Trophoblast cell (in vitro differentiated cells and primary cell): ENCODE measurements at regions not wholly inside any gene's neighbourhood (a gene's known extent, or its start where the extent isn't known, plus 50 kb on each side); places are given as distances from the start of the nearest gene placed in this dataset.

Experiments
- DNase-seq, 2 donors: peaks; one replicate each; pipeline ENCODE4 v3.0.0-alpha.2; 2016
- H2AFZ ChIP-seq: 2 replicates; pipeline ENCODE4 v1.6.1; 2013; ENCODE audit warnings: low read length, moderate library complexity, mild to moderate bottlenecking; ENCODE audit not compliant: insufficient read depth, poor library complexity
- H2AK5ac ChIP-seq: 2 replicates; pipeline ENCODE4 v1.6.1; 2013; ENCODE audit warnings: mild to moderate bottlenecking, low read length
- H2BK120ac ChIP-seq: 2 replicates; pipeline ENCODE4 v1.6.1; 2013; ENCODE audit warnings: low read length, mild to moderate bottlenecking, moderate library complexity; ENCODE audit not compliant: insufficient read depth, poor library complexity
- H2BK12ac ChIP-seq: 2 replicates; pipeline ENCODE4 v1.6.1; 2013; ENCODE audit warnings: mild to moderate bottlenecking, low read length, moderate library complexity
- H2BK5ac ChIP-seq: 2 replicates; pipeline ENCODE4 v1.6.1; 2013; ENCODE audit warnings: low read length, low read depth, moderate library complexity, mild to moderate bottlenecking; ENCODE audit not compliant: poor library complexity
- H3K14ac ChIP-seq: 2 replicates; pipeline ENCODE4 v1.6.1; 2013; ENCODE audit warnings: mild to moderate bottlenecking, low read length
- H3K18ac ChIP-seq: 2 replicates; pipeline ENCODE4 v1.6.1; 2013; ENCODE audit warnings: mild to moderate bottlenecking, low read length
- H3K23ac ChIP-seq: 2 replicates; pipeline ENCODE4 v1.6.1; 2013; ENCODE audit warnings: low read length
- H3K27ac ChIP-seq: 2 replicates; pipeline ENCODE4 v1.5.1; 2013; ENCODE audit warnings: low read depth, mild to moderate bottlenecking, inconsistent platforms, low read length, moderate library complexity
- H3K27me3 ChIP-seq: 2 replicates; pipeline ENCODE4 v1.6.1; 2013; ENCODE audit warnings: inconsistent platforms, mild to moderate bottlenecking, low read length, moderate library complexity; ENCODE audit not compliant: insufficient read depth
- H3K36me3 ChIP-seq, 2 experiments: 1 replicate in 1 of 2; 2 replicates in 1 of 2; pipeline ENCODE4 v1.6.1; 2013; ENCODE audit warnings: low read length in 2 of 2, mild to moderate bottlenecking in 2 of 2, moderate library complexity in 1 of 2; ENCODE audit not compliant: insufficient read depth in 2 of 2, control insufficient read depth in 1 of 2
- H3K4ac ChIP-seq: 2 replicates; pipeline ENCODE4 v1.6.1; 2013; ENCODE audit warnings: low read depth, mild to moderate bottlenecking, low read length, moderate library complexity
- H3K4me1 ChIP-seq, 2 experiments: 1 replicate in 1 of 2; 2 replicates in 1 of 2; pipeline ENCODE4 v1.6.1; 2013; ENCODE audit warnings: low read length in 2 of 2, mild to moderate bottlenecking in 2 of 2, moderate library complexity in 1 of 2; ENCODE audit not compliant: insufficient read depth in 2 of 2, control insufficient read depth in 1 of 2
- H3K4me2 ChIP-seq: 2 replicates; pipeline ENCODE4 v1.6.1; 2013; ENCODE audit warnings: inconsistent platforms, mild to moderate bottlenecking, low read length, moderate library complexity
- H3K4me3 ChIP-seq: 2 replicates; pipeline ENCODE4 v1.5.1; 2013; ENCODE audit warnings: mild to moderate bottlenecking, low read depth, low read length, inconsistent platforms
- H3K79me1 ChIP-seq: one replicate; pipeline ENCODE4 v1.6.1; 2013; ENCODE audit warnings: low read length
- H3K79me2 ChIP-seq: 2 replicates; pipeline ENCODE4 v1.6.1; 2013; ENCODE audit warnings: low read length, mild to moderate bottlenecking; ENCODE audit not compliant: control insufficient read depth, insufficient read depth, poor library complexity
- H3K9ac ChIP-seq: 2 replicates; pipeline ENCODE4 v1.6.1; 2013; ENCODE audit warnings: mild to moderate bottlenecking, low read length
- H3K9me3 ChIP-seq: 2 replicates; pipeline ENCODE4 v1.6.1; 2013; ENCODE audit warnings: low read depth, mild to moderate bottlenecking, control low read depth, inconsistent platforms, low read length; ENCODE audit not compliant: insufficient read depth
- H4K12ac ChIP-seq: 2 replicates; pipeline ENCODE4 v1.6.1; 2013; ENCODE audit warnings: low read depth, mild to moderate bottlenecking, low read length, moderate library complexity
- H4K8ac ChIP-seq: 2 replicates; pipeline ENCODE4 v1.6.1; 2013; ENCODE audit warnings: low read depth, mild to moderate bottlenecking, low read length, moderate library complexity
- H4K91ac ChIP-seq: one replicate; pipeline ENCODE4 v1.6.1; 2013; ENCODE audit warnings: low read depth, mild to moderate bottlenecking, low read length, moderate library complexity
- WGBS: extraction: QIAGEN DNeasy Blood & Tissue Kit; methylation state at CpG from one replicate; pipeline ENCODE4 v1.1.7; 2013; ENCODE audit warnings: missing lambda C conversion rate; ENCODE audit not compliant: insufficient read length, insufficient coverage; ENCODE audit errors: extremely low coverage; 5-methylcytosine and 5-hydroxymethylcytosine counted together

DNA sequence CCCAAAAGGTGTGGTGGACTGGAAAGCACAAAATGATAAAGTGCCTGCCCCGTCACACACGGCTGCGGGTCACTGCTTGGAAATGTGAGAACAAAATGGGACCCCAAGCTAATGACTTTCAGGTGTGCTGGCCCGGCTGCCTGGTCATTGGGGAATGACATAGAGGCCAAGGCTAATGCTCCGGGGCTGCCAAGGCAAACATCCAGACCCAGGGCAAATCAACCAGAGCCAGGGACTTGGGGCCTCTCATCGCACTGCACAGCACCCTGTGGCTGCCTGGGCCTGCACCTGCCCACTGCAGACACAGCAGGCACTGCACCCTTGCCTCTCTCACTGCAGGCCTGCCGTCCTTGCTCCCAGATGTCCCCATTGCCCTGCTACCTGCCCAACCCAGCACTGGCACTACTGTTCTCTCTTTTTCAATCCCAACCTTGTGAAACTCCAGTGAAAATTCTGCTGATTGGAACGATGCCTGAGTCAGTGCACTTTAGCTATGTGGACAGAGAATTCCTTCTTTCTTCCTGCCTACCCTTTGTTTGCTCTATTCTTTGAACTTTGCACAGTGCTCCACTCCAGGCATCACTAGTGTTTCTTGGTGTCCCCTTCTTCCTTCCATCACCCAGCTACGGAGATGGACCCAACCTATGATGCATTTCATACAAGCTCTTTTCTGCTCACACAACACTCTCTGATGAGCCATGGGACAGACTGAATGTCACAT is 849.5 kb downstream of the MAFB start:
- Histone ChIP-seq H3K79me1 (no peaks in the 10 kb centered on the region), H3K9ac (no peak overlapping the region)
- WGBS = no CpG with 5 or more reads among the region's 9 CpGs

DNA sequence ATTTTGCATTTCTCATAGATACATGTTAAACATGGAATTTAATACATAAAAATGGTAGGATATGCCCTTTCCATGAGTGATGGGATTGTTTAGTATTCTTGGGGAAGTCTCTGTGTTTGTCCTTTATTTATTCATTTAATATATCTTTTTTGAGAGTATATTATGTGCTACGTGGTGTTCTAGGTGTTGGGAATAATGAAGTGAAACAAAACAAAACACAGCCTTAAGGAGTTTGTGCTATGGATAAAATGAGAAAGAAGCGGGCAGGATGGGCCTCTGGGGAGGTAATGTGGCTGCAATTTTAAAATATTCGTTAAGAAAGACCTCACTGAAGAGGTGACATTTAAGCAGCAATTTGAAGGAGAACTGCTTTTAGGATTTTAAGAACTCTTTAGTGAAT is 851.5 kb downstream of the MAFB start:
- no peak overlapping the region for H3K27ac ChIP-seq
- H3K27me3 ChIP-seq = no peaks in the 10 kb centered on the region
- no peak overlapping the region for H3K23ac ChIP-seq
- H3K79me2 ChIP-seq = no peaks in the 10 kb centered on the region
- H3K9ac ChIP-seq = no peak overlapping the region
- no peak for DNase-seq
- no peak overlapping the region for H4K8ac ChIP-seq
- no peak overlapping the region for H3K4me3 ChIP-seq
- no peaks in the 10 kb centered on the region for H3K36me3 ChIP-seq
- H3K14ac ChIP-seq = no peak overlapping the region
- no peak overlapping the region for H3K18ac ChIP-seq
- no peak overlapping the region for H3K4me2 ChIP-seq
- no peak overlapping the region for H4K91ac ChIP-seq
- H3K9me3 ChIP-seq = no peaks in the 10 kb centered on the region
- H3K4ac ChIP-seq = no peak overlapping the region
- no peaks in the 10 kb centered on the region for H3K79me1 ChIP-seq
- H2BK5ac ChIP-seq = no peak overlapping the region
- H3K4me1 ChIP-seq = no peaks in the 10 kb centered on the region
- H2BK120ac ChIP-seq = no peak overlapping the region
- no peak overlapping the region for H2AK5ac ChIP-seq
- no CpG with 5 or more reads among the region's 3 CpGs for WGBS
- no peak overlapping the region for H2BK12ac ChIP-seq
- no peak overlapping the region for H2AFZ ChIP-seq
- H4K12ac ChIP-seq = no peak overlapping the region

More for the DNA sequence above, 849.5 kb downstream of the MAFB start:
- no peak overlapping the region for H3K4me3 ChIP-seq
- no peak overlapping the region for H4K91ac ChIP-seq
- H3K4me2 ChIP-seq = no peak overlapping the region
- H3K14ac ChIP-seq = no peak overlapping the region
- no peak overlapping the region for H3K27ac ChIP-seq
- no peak overlapping the region for H3K18ac ChIP-seq
- H2AK5ac ChIP-seq = no peak overlapping the region
- no peak overlapping the region for H2BK12ac ChIP-seq
- no peak overlapping the region for H3K4ac ChIP-seq
- H4K12ac ChIP-seq = no peak overlapping the region
- DNase-seq = no peak
- H2BK120ac ChIP-seq = no peak overlapping the region
- no peak overlapping the region for H4K8ac ChIP-seq
- no peaks in the 10 kb centered on the region for H3K9me3 ChIP-seq
- no peaks in the 10 kb centered on the region for H3K36me3 ChIP-seq
- no peaks in the 10 kb centered on the region for H3K27me3 ChIP-seq
- no peak overlapping the region for H3K23ac ChIP-seq
- H2AFZ ChIP-seq = no peak overlapping the region
- no peaks in the 10 kb centered on the region for H3K79me2 ChIP-seq
- no peaks in the 10 kb centered on the region for H3K4me1 ChIP-seq
- no peak overlapping the region for H2BK5ac ChIP-seq

DNA sequence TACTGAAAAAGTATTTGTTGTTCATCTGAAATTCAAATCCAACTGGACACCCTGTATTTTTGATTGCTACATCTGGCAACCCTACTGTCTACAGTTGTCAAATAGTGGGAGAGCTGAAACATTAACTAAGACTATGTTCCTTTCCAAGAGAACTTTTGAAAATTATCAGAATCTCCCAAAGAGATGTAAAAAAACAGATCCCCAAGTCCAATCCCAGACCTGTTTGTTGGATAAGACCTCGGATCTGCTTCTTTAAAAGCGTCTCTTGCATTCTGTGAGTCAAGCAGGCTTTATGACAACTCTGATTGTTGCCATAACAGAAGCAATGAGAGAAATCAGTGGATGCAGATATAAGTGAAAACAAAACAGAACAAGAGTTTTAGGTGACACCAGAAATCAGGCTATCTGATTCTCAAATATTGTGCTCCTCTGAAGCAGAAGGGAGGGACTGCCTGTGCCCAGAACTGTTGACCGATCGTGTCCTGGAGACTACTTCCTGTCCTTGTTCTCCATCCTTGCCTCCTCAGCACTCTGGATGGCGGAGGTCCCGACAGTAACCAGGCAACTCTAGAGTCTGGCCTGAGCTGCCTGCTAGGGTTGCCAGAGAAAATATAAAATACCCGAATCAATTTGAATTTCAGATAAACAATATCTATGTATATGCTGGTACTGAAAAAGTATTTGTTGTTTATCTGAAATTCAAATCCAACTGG is 853.8 kb downstream of the MAFB start:
- no peak overlapping the region for H2AFZ ChIP-seq
- no peak overlapping the region for H3K9ac ChIP-seq
- no peak overlapping the region for H3K18ac ChIP-seq
- H3K4ac ChIP-seq = no peak overlapping the region
- H3K27ac ChIP-seq = no peak overlapping the region
- H3K4me2 ChIP-seq = no peak overlapping the region
- H3K79me1 ChIP-seq = no peaks in the 10 kb centered on the region
- no peak overlapping the region for H2AK5ac ChIP-seq
- H4K8ac ChIP-seq = no peak overlapping the region
- H3K4me3 ChIP-seq = no peak overlapping the region
- H3K9me3 ChIP-seq = no peaks in the 10 kb centered on the region
- no peak overlapping the region for H4K91ac ChIP-seq
- H3K14ac ChIP-seq = no peak overlapping the region
- no peak overlapping the region for H3K23ac ChIP-seq
- no peak overlapping the region for H2BK5ac ChIP-seq
- H3K4me1 ChIP-seq = no peaks in the 10 kb centered on the region
- H2BK120ac ChIP-seq = no peak overlapping the region
- H4K12ac ChIP-seq = no peak overlapping the region
- no peak overlapping the region for H2BK12ac ChIP-seq
- no peaks in the 10 kb centered on the region for H3K27me3 ChIP-seq
- no CpG with 5 or more reads among the region's 7 CpGs for WGBS
- H3K36me3 ChIP-seq = no peaks in the 10 kb centered on the region
- no peaks in the 10 kb centered on the region for H3K79me2 ChIP-seq
- DNase-seq = no peak

DNA sequence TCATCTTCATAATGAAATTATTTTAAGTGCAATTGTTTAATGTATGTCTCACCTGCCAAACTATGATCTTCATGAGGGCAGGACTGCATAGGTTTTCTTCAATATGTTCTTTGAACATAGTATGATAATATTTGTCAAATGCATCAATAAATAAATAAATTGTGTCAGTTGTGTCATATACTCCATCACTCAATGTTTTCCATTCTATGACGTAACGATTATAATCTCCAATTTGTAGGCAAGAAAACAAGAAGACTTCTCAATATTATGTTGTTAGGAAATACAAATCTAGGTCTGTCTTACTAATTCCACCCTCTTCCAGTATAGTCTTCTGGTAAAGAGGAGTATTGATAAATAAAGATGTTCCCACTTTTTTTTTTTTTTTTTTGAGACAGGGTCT is 858.1 kb downstream of the MAFB start:
- Histone ChIP-seq H3K27me3 (no peaks in the 10 kb centered on the region), H3K18ac (no peak overlapping the region), H3K23ac (no peak overlapping the region), H4K91ac (no peak overlapping the region), H4K12ac (no peak overlapping the region), H2BK5ac (no peak overlapping the region), H4K8ac (no peak overlapping the region), H3K27ac (no peak overlapping the region), H3K79me1 (no peaks in the 10 kb centered on the region), H3K4ac (no peak overlapping the region), H3K36me3 (no peaks in the 10 kb centered on the region), H2AK5ac (no peak overlapping the region), H3K79me2 (no peaks in the 10 kb centered on the region), H2BK120ac (no peak overlapping the region), H3K9me3 (no peaks in the 10 kb centered on the region), H3K9ac (no peak overlapping the region), H2AFZ (no peak overlapping the region), H3K4me3 (no peak overlapping the region), H3K4me2 (no peak overlapping the region), H2BK12ac (no peak overlapping the region), H3K14ac (no peak overlapping the region), H3K4me1 (no peaks in the 10 kb centered on the region)
- WGBS = no CpG with 5 or more reads among the region's 2 CpGs
- no peak for DNase-seq
